ENCODE measurements at regions not wholly inside any gene's neighbourhood (a gene's known extent, or its start where the extent isn't known, plus 50 kb on each side); places are given as distances from the start of the nearest gene placed in this dataset.

DNA sequence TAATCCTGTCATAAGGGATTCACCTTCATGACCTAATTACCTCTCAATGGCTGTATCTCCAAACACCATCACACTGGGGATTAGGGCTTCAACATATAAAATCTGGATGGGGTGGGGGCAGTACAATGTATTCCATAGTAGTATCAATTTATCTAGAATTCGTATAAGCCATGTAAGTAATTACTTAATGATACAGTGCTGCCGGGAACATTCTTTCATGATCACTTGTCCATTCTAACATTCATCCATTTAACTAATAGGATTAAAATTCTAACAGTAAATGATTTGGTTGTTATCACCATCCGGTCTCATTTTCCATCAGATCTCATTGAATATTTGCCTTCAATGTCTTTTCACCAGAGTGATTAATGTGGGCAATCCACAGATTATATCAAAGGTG, 1620.9 kb upstream of the TENM3 start:
- TF ChIP-seq, protein P1, sequence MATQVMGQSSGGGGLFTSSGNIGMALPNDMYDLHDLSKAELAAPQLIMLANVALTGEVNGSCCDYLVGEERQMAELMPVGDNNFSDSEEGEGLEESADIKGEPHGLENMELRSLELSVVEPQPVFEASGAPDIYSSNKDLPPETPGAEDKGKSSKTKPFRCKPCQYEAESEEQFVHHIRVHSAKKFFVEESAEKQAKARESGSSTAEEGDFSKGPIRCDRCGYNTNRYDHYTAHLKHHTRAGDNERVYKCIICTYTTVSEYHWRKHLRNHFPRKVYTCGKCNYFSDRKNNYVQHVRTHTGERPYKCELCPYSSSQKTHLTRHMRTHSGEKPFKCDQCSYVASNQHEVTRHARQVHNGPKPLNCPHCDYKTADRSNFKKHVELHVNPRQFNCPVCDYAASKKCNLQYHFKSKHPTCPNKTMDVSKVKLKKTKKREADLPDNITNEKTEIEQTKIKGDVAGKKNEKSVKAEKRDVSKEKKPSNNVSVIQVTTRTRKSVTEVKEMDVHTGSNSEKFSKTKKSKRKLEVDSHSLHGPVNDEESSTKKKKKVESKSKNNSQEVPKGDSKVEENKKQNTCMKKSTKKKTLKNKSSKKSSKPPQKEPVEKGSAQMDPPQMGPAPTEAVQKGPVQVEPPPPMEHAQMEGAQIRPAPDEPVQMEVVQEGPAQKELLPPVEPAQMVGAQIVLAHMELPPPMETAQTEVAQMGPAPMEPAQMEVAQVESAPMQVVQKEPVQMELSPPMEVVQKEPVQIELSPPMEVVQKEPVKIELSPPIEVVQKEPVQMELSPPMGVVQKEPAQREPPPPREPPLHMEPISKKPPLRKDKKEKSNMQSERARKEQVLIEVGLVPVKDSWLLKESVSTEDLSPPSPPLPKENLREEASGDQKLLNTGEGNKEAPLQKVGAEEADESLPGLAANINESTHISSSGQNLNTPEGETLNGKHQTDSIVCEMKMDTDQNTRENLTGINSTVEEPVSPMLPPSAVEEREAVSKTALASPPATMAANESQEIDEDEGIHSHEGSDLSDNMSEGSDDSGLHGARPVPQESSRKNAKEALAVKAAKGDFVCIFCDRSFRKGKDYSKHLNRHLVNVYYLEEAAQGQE (IDR thresholded peaks at IDR 0.05; ENCODE audit: low read depth): no peak
- TF ChIP-seq POLR2A (IDR thresholded peaks at IDR 0.05; ENCODE audit: borderline replicate concordance, extremely low read depth, insufficient read depth, insufficient read length) (no peak), EZH2 (IDR thresholded peaks at IDR 0.05) (no peak), POLR2AphosphoS5 (IDR thresholded peaks at IDR 0.05; ENCODE audit: low read depth, low read length) (no peak), JUND (IDR thresholded peaks at IDR 0.05) (no peak), SP1 (IDR thresholded peaks at IDR 0.05; ENCODE audit: low read depth) (no peak)
- TF ChIP-seq, protein P2, sequence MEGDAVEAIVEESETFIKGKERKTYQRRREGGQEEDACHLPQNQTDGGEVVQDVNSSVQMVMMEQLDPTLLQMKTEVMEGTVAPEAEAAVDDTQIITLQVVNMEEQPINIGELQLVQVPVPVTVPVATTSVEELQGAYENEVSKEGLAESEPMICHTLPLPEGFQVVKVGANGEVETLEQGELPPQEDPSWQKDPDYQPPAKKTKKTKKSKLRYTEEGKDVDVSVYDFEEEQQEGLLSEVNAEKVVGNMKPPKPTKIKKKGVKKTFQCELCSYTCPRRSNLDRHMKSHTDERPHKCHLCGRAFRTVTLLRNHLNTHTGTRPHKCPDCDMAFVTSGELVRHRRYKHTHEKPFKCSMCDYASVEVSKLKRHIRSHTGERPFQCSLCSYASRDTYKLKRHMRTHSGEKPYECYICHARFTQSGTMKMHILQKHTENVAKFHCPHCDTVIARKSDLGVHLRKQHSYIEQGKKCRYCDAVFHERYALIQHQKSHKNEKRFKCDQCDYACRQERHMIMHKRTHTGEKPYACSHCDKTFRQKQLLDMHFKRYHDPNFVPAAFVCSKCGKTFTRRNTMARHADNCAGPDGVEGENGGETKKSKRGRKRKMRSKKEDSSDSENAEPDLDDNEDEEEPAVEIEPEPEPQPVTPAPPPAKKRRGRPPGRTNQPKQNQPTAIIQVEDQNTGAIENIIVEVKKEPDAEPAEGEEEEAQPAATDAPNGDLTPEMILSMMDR (IDR thresholded peaks at IDR 0.05 in 2 of 3, conservative IDR thresholded peaks at IDR 0.05 in 1 of 3; ENCODE audit: borderline replicate concordance in 1 of 3, insufficient read depth in 1 of 3, low read depth in 2 of 3, low read length in 2 of 3): no peak
- TF ChIP-seq, protein P3, sequence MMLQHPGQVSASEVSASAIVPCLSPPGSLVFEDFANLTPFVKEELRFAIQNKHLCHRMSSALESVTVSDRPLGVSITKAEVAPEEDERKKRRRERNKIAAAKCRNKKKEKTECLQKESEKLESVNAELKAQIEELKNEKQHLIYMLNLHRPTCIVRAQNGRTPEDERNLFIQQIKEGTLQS (IDR thresholded peaks at IDR 0.05): no peak

Data from HCT116 (cell line).